ENCODE measurements at regions not wholly inside any gene's neighbourhood (a gene's known extent, or its start where the extent isn't known, plus 50 kb on each side); places are given as distances from the start of the nearest gene placed in this dataset.

DNA sequence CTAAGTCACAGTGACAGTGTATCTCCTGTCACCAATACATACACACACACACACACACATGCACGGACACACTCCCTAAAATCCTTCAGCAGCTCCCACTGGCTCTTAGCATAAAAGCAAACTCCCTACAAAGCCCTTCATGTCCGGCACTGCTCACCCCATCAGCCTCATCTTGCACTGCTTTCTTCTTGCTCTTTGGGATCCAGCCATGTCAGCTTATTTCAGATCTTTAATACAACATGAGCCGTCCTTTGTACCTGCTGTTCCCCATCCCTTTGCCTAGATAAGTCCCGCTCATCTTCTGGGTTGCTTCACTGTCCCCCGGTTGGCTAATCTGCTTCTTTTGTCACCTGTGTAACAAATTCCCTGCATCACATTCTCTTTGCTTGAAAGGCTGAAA lies 82.1 kb upstream of the VAV3 start:
- no peak for TF ChIP-seq FOXK2 (IDR thresholded peaks at IDR 0.05)
- TF ChIP-seq, protein P1, sequence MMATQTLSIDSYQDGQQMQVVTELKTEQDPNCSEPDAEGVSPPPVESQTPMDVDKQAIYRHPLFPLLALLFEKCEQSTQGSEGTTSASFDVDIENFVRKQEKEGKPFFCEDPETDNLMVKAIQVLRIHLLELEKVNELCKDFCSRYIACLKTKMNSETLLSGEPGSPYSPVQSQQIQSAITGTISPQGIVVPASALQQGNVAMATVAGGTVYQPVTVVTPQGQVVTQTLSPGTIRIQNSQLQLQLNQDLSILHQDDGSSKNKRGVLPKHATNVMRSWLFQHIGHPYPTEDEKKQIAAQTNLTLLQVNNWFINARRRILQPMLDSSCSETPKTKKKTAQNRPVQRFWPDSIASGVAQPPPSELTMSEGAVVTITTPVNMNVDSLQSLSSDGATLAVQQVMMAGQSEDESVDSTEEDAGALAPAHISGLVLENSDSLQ (IDR thresholded peaks at IDR 0.05) = no peak
- TF ChIP-seq ARNT (IDR thresholded peaks at IDR 0.05) = no peak
- TF ChIP-seq FOXM1 (IDR thresholded peaks at IDR 0.05; ENCODE audit: borderline replicate concordance) = no peak
- TF ChIP-seq SP1 (IDR thresholded peaks at IDR 0.05) = no peak
- no peak for TF ChIP-seq CTBP1 (IDR thresholded peaks at IDR 0.05; ENCODE audit: borderline replicate concordance)
- no peak for TF ChIP-seq BHLHE40 (IDR thresholded peaks at IDR 0.05; ENCODE audit: borderline replicate concordance)
- no peak for TF ChIP-seq ZNF384 (IDR thresholded peaks at IDR 0.05)
- TF ChIP-seq LEF1 (IDR thresholded peaks at IDR 0.05; ENCODE audit: borderline replicate concordance) = no peak
- TF ChIP-seq TARDBP (IDR thresholded peaks at IDR 0.05) = no peak
- no peak for TF ChIP-seq SUZ12 (IDR thresholded peaks at IDR 0.05)
- TF ChIP-seq ELF4 (IDR thresholded peaks at IDR 0.05) = no peak
- TF ChIP-seq FOXA1 (IDR thresholded peaks at IDR 0.05) = no peak

Data from HEK293T (cell line).